IMR-90 (cell line): ENCODE measurements at regions not wholly inside any gene's neighbourhood (a gene's known extent, or its start where the extent isn't known, plus 50 kb on each side); places are given as distances from the start of the nearest gene placed in this dataset.

Source experiments
- ATAC-seq: fragments of 200-7000 bp; cut with Tn5 transposase; 2 replicates; pipeline ENCODE4 v1.9.1; 2020; ENCODE audit warnings: low read depth, mild to moderate bottlenecking, moderate library complexity
- BruUV-seq: library from RNA; stranded (reverse); fragments of 400-500 nt; replicated peaks from 2 replicates; lab custom pipeline; 2021; lab: Mats Ljungman, UMichigan
- CTCF ChIA-PET: fragments of 300-600 bp; formaldehyde crosslinking; extraction: SDS; loops from one replicate; lab custom pipeline; 2021; ENCODE audit warnings: antibody characterized with exemption; lab: Yijun Ruan, JAX
- POLR2A ChIA-PET: fragments of 300-600 bp; sonication (Branson Sonifier 250); formaldehyde crosslinking; loops from one replicate; lab custom pipeline; 2022; ENCODE audit warnings: antibody characterized with exemption; ENCODE audit not compliant: unreplicated experiment; lab: Charles Lee
- DNase-seq: peaks from one replicate; pipeline ENCODE4 v3.0.0; 2013
- H2AFZ ChIP-seq: replicated peaks from 2 replicates; pipeline ENCODE3; 2013; ENCODE audit warnings: low read length, mild to moderate bottlenecking; ENCODE audit not compliant: poor library complexity
- H2AK5ac ChIP-seq: 2 replicates; pipeline ENCODE4 v1.6.1; 2013; ENCODE audit warnings: low read depth, low read length, inconsistent platforms
- H2AK9ac ChIP-seq: replicated peaks from 2 replicates; pipeline ENCODE3; 2013; ENCODE audit warnings: mild to moderate bottlenecking, low read depth, low read length, moderate library complexity; ENCODE audit not compliant: poor library complexity
- H2BK120ac ChIP-seq: 2 replicates; pipeline ENCODE4 v1.6.1; 2013; ENCODE audit warnings: low read depth, low read length, inconsistent platforms
- H2BK15ac ChIP-seq: 3 replicates; pipeline ENCODE4 v1.6.1; 2013; ENCODE audit warnings: low read depth, low read length, inconsistent platforms
- H2BK20ac ChIP-seq: 2 replicates; pipeline ENCODE4 v1.6.1; 2013; ENCODE audit warnings: low read depth, mild to moderate bottlenecking, inconsistent platforms, low read length, moderate library complexity
- H2BK5ac ChIP-seq: 2 replicates; pipeline ENCODE4 v1.6.1; 2013; ENCODE audit warnings: mild to moderate bottlenecking, low read depth, low read length, inconsistent platforms; ENCODE audit not compliant: poor library complexity, severe bottlenecking
- H3K14ac ChIP-seq: replicated peaks from 2 replicates; pipeline ENCODE4 v1.6.1; 2013; ENCODE audit warnings: low read depth, low read length, inconsistent platforms
- H3K18ac ChIP-seq: 2 replicates; pipeline ENCODE4 v1.6.1; 2013; ENCODE audit warnings: low read depth, low read length, control low read depth
- H3K23ac ChIP-seq: 2 replicates; pipeline ENCODE4 v1.6.1; 2013; ENCODE audit warnings: low read depth, low read length, inconsistent platforms
- H3K27ac ChIP-seq: 2 replicates; pipeline ENCODE4 v1.5.1; 2013; ENCODE audit warnings: mild to moderate bottlenecking, control low read depth, low read length; ENCODE audit not compliant: insufficient read depth
- H3K27me3 ChIP-seq: 2 replicates; pipeline ENCODE4 v1.6.1; 2013; ENCODE audit warnings: low read length; ENCODE audit not compliant: control insufficient read depth, insufficient read depth
- H3K36me3 ChIP-seq: 2 replicates; pipeline ENCODE4 v1.6.1; 2013; ENCODE audit warnings: low read length, mixed read lengths; ENCODE audit not compliant: control insufficient read depth, insufficient read depth
- H3K4ac ChIP-seq: 2 replicates; pipeline ENCODE4 v1.6.1; 2013; ENCODE audit warnings: low read depth, low read length, inconsistent platforms
- H3K4me1 ChIP-seq: 2 replicates; pipeline ENCODE4 v1.6.1; 2013; ENCODE audit warnings: low read length, mixed read lengths; ENCODE audit not compliant: control insufficient read depth, insufficient read depth
- H3K4me2 ChIP-seq: 2 replicates; pipeline ENCODE4 v1.6.1; 2013; ENCODE audit warnings: low read depth, mild to moderate bottlenecking, control low read depth, low read length, moderate library complexity
- H3K4me3 ChIP-seq: 2 replicates; pipeline ENCODE4 v1.5.1; 2013; ENCODE audit warnings: low read depth, mild to moderate bottlenecking, control low read depth, low read length, moderate library complexity; ENCODE audit not compliant: insufficient read depth
- H3K56ac ChIP-seq: 2 replicates; pipeline ENCODE4 v1.6.1; 2013; ENCODE audit warnings: low read length, inconsistent platforms; ENCODE audit not compliant: insufficient read depth; ENCODE audit errors: extremely low read depth
- H3K79me1 ChIP-seq, 2 experiments: 2 replicates each; pipeline ENCODE4 v1.6.1; 2013; ENCODE audit warnings: low read length in 2 of 2, inconsistent platforms in 1 of 2, low read depth in 1 of 2
- H3K9ac ChIP-seq: 2 replicates; pipeline ENCODE4 v1.6.1; 2013; ENCODE audit warnings: low read depth, low read length, control low read depth
- H3K9me1 ChIP-seq: 2 replicates; pipeline ENCODE4 v1.6.1; 2013; ENCODE audit warnings: low read length, inconsistent platforms; ENCODE audit not compliant: insufficient read depth
- H3K9me3 ChIP-seq: 2 replicates; pipeline ENCODE4 v1.6.1; 2013; ENCODE audit warnings: low read length; ENCODE audit not compliant: control insufficient read depth, insufficient read depth
- H4K20me1 ChIP-seq: 2 replicates; pipeline ENCODE4 v1.6.1; 2013; ENCODE audit warnings: low read length, inconsistent platforms; ENCODE audit not compliant: insufficient read depth
- H4K5ac ChIP-seq: 2 replicates; pipeline ENCODE4 v1.6.1; 2013; ENCODE audit warnings: mild to moderate bottlenecking, low read depth, low read length, control low read depth
- H4K8ac ChIP-seq, 2 experiments: 2 replicates each; pipeline ENCODE4 v1.6.1; 2013; ENCODE audit warnings: low read depth in 2 of 2, low read length in 2 of 2, control low read depth in 1 of 2, inconsistent platforms in 1 of 2
- H4K91ac ChIP-seq: 2 replicates; pipeline ENCODE4 v1.6.1; 2013; ENCODE audit warnings: low read depth, low read length, inconsistent platforms; ENCODE audit not compliant: insufficient read depth
- BHLHE40 ChIP-seq: fragments of 150-350 bp; IDR thresholded peaks from 2 replicates; pipeline ENCODE4 v1.6.1; 2016; ENCODE audit warnings: mild to moderate bottlenecking, low read depth, low read length
- CEBPB ChIP-seq: IDR thresholded peaks from 2 replicates; pipeline ENCODE4 v1.6.1; 2012; ENCODE audit warnings: low read depth, low read length, improper control_type of control experiment
- CHD1 ChIP-seq: IDR thresholded peaks from 2 replicates; pipeline ENCODE4 v1.6.1; 2012; ENCODE audit warnings: low read depth, low read length, improper control_type of control experiment
- FOS ChIP-seq: fragments of 150-350 bp; IDR thresholded peaks from 2 replicates; pipeline ENCODE4 v1.6.1; 2016; ENCODE audit warnings: low read depth, low read length
- MAFK ChIP-seq: IDR thresholded peaks from 2 replicates; pipeline ENCODE4 v1.6.1; 2012; ENCODE audit warnings: low read depth, low read length, improper control_type of control experiment
- MAZ ChIP-seq: IDR thresholded peaks from 2 replicates; pipeline ENCODE4 v1.6.1; 2012; ENCODE audit warnings: low read depth, mild to moderate bottlenecking, low read length, improper control_type of control experiment, moderate library complexity, borderline replicate concordance
- MXI1 ChIP-seq: IDR thresholded peaks from 2 replicates; pipeline ENCODE4 v1.6.1; 2012; ENCODE audit warnings: low read depth, mild to moderate bottlenecking, low read length, moderate library complexity, borderline replicate concordance
- NFE2L2 ChIP-seq: fragments of 150-350 bp; IDR thresholded peaks from 2 replicates; pipeline ENCODE4 v1.6.1; 2016; ENCODE audit warnings: low read depth, mild to moderate bottlenecking, low read length
- POLR2A ChIP-seq: IDR thresholded peaks from 2 replicates; pipeline ENCODE4 v1.6.1; 2012; ENCODE audit warnings: mild to moderate bottlenecking, low read depth, low read length
- RAD21 ChIP-seq: IDR thresholded peaks from 2 replicates; pipeline ENCODE4 v1.6.1; 2012; ENCODE audit warnings: low read length, improper control_type of control experiment
- RCOR1 ChIP-seq: IDR thresholded peaks from 2 replicates; pipeline ENCODE4 v1.6.1; 2012; ENCODE audit warnings: mild to moderate bottlenecking, low read length, improper control_type of control experiment; ENCODE audit not compliant: insufficient replicate concordance
- RFX5 ChIP-seq: IDR thresholded peaks from 2 replicates; pipeline ENCODE4 v1.8.0; 2012; ENCODE audit warnings: low read depth, mild to moderate bottlenecking, low read length, moderate library complexity
- SMC3 ChIP-seq: fragments of 150-350 bp; IDR thresholded peaks from 2 replicates; pipeline ENCODE4 v1.6.1; 2016; ENCODE audit warnings: low read depth, mild to moderate bottlenecking, antibody characterized with exemption, low read length, moderate library complexity
- WGBS, 2 experiments: methylation state at CpG; one replicate each; pipeline versions ENCODE4 v1.1.5 to v1.1.7; 2013; ENCODE audit warnings: missing lambda C conversion rate in 2 of 2; ENCODE audit not compliant: insufficient read length in 1 of 2; ENCODE audit errors: extremely low coverage in 2 of 2; 5-methylcytosine and 5-hydroxymethylcytosine counted together
- dilution Hi-C: fragments of 300-500 bp; cut with HindIII; formaldehyde crosslinking; loops from one replicate; pipeline ENCODE4 v1.14.3; 2018; ENCODE audit warnings: low sequenced_read_pairs; ENCODE audit not compliant: unreplicated experiment
- in situ Hi-C: fragments of 300-500 bp; cut with MboI; formaldehyde crosslinking; loops from 3 replicates; pipeline ENCODE4 v1.14.3; 2019; ENCODE audit warnings: low sequenced_read_pairs, inconsistent platforms, mixed read lengths
- intact Hi-C: fragments of 100-400 bp; cut with micrococcal nuclease; formaldehyde crosslinking; loops from 2 replicates; pipeline ENCODE4 v1.10.0; 2022
- TF ChIP-seq, protein P1 (sequence below): fragments of 150-350 bp; IDR thresholded peaks from 2 replicates; pipeline ENCODE4 v1.6.1; 2016; ENCODE audit warnings: low read depth, mild to moderate bottlenecking, low read length, moderate library complexity, borderline replicate concordance
- TF ChIP-seq, protein P2 (sequence below): conservative IDR thresholded peaks from 2 replicates; pipeline ENCODE4 v1.5.1; 2012; ENCODE audit warnings: mild to moderate bottlenecking, low read depth, low read length, improper control_type of control experiment
- TF ChIP-seq, protein P3 (sequence below): fragments of 150-350 bp; IDR thresholded peaks from 2 replicates; pipeline ENCODE4 v1.6.1; 2017; ENCODE audit warnings: mild to moderate bottlenecking, antibody characterized with exemption, low read length, low read depth

DNA sequence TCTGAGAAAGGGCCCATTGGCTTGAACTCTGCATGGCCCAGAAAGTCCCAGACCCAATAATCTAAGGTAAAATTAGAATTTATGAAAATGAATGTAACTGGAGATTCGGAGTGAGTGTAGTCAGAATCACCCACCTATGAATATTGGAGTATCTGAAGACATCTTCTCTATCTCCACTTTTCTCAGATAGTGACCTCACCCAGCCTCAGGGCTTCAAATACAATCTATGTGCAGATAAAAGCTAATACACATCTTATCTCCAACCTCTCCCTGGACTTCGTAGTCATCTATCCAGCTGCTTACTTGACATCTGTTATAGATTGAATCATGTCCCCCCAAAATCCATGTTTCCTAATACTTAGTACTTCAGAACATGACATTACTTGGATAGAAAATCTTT, 263.2 kb downstream of the RAD51AP2 start:
- Histone ChIP-seq H4K8ac (no peak overlapping the region), H3K9me1 (no peaks in the 10 kb centered on the region), H3K36me3 (no peaks in the 10 kb centered on the region), H4K20me1 (no peaks in the 10 kb centered on the region), H2BK120ac (no peak overlapping the region), H3K9me3 (no peaks in the 10 kb centered on the region), H2AK5ac (no peak overlapping the region), H3K79me1 (no peaks in the 10 kb centered on the region), H3K4me2 (no peak overlapping the region), H3K9ac (no peak overlapping the region), H3K56ac (no peak overlapping the region), H3K4ac (no peak overlapping the region), H2BK20ac (no peak overlapping the region), H3K23ac (no peak overlapping the region), H2BK5ac (no peak overlapping the region), H2AK9ac (no peak overlapping the region), H4K5ac (no peak overlapping the region), H3K18ac (no peak overlapping the region), H2BK15ac (no peak overlapping the region), H2AFZ (no peak overlapping the region), H3K14ac (no peak overlapping the region), H3K27me3 (no peaks in the 10 kb centered on the region), H3K4me1 (no peaks in the 10 kb centered on the region), H3K27ac (no peak overlapping the region), H4K91ac (no peak overlapping the region), H3K4me3 (no peak overlapping the region)
- intact Hi-C loops, result no loop called here
- POLR2A ChIA-PET, result no interaction called here
- no TSS peak for BruUV-seq
- CTCF ChIA-PET, result no interaction called here
- DNase-seq, result no peak
- dilution Hi-C loops, result no loop called here
- no peak for ATAC-seq
- no peak for TF ChIP-seq NFE2L2
- no peak for TF ChIP-seq RCOR1
- TF ChIP-seq CEBPB, result no peak
- no peak for TF ChIP-seq BHLHE40
- no peak for TF ChIP-seq POLR2A
- TF ChIP-seq, protein P1, sequence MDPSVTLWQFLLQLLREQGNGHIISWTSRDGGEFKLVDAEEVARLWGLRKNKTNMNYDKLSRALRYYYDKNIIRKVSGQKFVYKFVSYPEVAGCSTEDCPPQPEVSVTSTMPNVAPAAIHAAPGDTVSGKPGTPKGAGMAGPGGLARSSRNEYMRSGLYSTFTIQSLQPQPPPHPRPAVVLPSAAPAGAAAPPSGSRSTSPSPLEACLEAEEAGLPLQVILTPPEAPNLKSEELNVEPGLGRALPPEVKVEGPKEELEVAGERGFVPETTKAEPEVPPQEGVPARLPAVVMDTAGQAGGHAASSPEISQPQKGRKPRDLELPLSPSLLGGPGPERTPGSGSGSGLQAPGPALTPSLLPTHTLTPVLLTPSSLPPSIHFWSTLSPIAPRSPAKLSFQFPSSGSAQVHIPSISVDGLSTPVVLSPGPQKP, result no peak
- no peak for TF ChIP-seq MXI1
- no peak for TF ChIP-seq MAFK
- TF ChIP-seq CHD1, result no peak
- TF ChIP-seq, protein P2, sequence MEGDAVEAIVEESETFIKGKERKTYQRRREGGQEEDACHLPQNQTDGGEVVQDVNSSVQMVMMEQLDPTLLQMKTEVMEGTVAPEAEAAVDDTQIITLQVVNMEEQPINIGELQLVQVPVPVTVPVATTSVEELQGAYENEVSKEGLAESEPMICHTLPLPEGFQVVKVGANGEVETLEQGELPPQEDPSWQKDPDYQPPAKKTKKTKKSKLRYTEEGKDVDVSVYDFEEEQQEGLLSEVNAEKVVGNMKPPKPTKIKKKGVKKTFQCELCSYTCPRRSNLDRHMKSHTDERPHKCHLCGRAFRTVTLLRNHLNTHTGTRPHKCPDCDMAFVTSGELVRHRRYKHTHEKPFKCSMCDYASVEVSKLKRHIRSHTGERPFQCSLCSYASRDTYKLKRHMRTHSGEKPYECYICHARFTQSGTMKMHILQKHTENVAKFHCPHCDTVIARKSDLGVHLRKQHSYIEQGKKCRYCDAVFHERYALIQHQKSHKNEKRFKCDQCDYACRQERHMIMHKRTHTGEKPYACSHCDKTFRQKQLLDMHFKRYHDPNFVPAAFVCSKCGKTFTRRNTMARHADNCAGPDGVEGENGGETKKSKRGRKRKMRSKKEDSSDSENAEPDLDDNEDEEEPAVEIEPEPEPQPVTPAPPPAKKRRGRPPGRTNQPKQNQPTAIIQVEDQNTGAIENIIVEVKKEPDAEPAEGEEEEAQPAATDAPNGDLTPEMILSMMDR, result no peak
- no peak for TF ChIP-seq RAD21
- no peak for TF ChIP-seq RFX5
- no peak for TF ChIP-seq FOS
- no peak for TF ChIP-seq MAZ
- TF ChIP-seq, protein P3, sequence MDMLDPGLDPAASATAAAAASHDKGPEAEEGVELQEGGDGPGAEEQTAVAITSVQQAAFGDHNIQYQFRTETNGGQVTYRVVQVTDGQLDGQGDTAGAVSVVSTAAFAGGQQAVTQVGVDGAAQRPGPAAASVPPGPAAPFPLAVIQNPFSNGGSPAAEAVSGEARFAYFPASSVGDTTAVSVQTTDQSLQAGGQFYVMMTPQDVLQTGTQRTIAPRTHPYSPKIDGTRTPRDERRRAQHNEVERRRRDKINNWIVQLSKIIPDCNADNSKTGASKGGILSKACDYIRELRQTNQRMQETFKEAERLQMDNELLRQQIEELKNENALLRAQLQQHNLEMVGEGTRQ, result no peak
- no peak for TF ChIP-seq SMC3
- in situ Hi-C loops, result no loop called here
- WGBS, 2 experiments, result no CpG with 5 or more reads among the region's 2 CpGs
